ENCODE measurements at regions not wholly inside any gene's neighbourhood (a gene's known extent, or its start where the extent isn't known, plus 50 kb on each side); places are given as distances from the start of the nearest gene placed in this dataset.

DNA sequence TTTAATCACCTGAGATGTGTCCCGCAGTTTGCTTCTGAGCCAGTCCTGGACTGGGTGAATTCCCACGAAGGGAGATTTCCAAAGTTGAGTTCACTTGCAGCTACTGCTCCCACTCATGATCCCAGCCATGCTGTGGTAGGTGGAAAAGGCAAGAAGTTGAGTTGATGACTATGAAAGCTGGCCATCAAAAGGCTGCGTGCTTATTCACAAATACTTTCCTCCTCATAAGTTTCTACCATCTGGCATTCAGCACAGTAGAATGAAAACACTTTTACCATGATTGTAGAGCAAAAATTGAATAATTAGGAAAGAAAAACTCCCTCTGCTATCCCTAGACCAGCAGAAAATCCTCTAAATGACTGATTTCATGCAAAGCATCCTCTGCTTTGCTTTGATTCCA lies 281.8 kb downstream of the INHBA start:
- H3K27ac Mint-ChIP-seq (ENCODE audit: unreplicated experiment): no peak overlapping the region
- H3K4me1 Mint-ChIP-seq (ENCODE audit: low read depth): peaks cover 9% of the 10 kb centered on the region
- no peaks in the 10 kb centered on the region for H3K9me3 Mint-ChIP-seq (ENCODE audit: low read depth)
- no peak overlapping the region for H3K4me3 Mint-ChIP-seq (ENCODE audit: unreplicated experiment)
- H3K27me3 Mint-ChIP-seq (ENCODE audit: low read depth): no peaks in the 10 kb centered on the region
- H3K36me3 Mint-ChIP-seq (ENCODE audit: low read depth): no peaks in the 10 kb centered on the region
- no peak for DNase-seq (ENCODE audit: low spot score)
- no peak for TF ChIP-seq CTCF (IDR thresholded peaks at IDR 0.05)

GRCh38 chr7:41420421-41420820 lies 282.5 kb downstream of the INHBA start:
- no peaks in the 10 kb centered on the region for H3K36me3 Mint-ChIP-seq (ENCODE audit: low read depth)
- peaks cover 3% of the 10 kb centered on the region for H3K4me1 Mint-ChIP-seq (ENCODE audit: low read depth)
- no peak for DNase-seq (ENCODE audit: low spot score)
- no peak overlapping the region for H3K4me3 Mint-ChIP-seq (ENCODE audit: unreplicated experiment)
- H3K27me3 Mint-ChIP-seq (ENCODE audit: low read depth): no peaks in the 10 kb centered on the region
- H3K9me3 Mint-ChIP-seq (ENCODE audit: low read depth): no peaks in the 10 kb centered on the region
- H3K27ac Mint-ChIP-seq (ENCODE audit: unreplicated experiment): no peak overlapping the region
- no peak for TF ChIP-seq CTCF (IDR thresholded peaks at IDR 0.05)

- Mint-ChIP-seq H3K9me3 (ENCODE audit: low read depth) (peaks cover 5% of the 10 kb centered on the region), H3K27ac (ENCODE audit: unreplicated experiment) (no peak overlapping the region), H3K27me3 (ENCODE audit: low read depth) (no peaks in the 10 kb centered on the region), H3K36me3 (ENCODE audit: low read depth) (no peaks in the 10 kb centered on the region), H3K4me1 (ENCODE audit: low read depth) (no peaks in the 10 kb centered on the region), H3K4me3 (ENCODE audit: unreplicated experiment) (no peak overlapping the region)
- no peak for TF ChIP-seq CTCF (IDR thresholded peaks at IDR 0.05)
- DNase-seq (ENCODE audit: low spot score): no peak
Measured at GRCh38 chr7:41418337-41418736, 284.6 kb downstream of the INHBA start.

GRCh38 chr7:41416208-41416595 lies 286.7 kb downstream of the INHBA start:
- DNase-seq (ENCODE audit: low spot score): no peak
- no peak for TF ChIP-seq CTCF (IDR thresholded peaks at IDR 0.05)
- Mint-ChIP-seq H3K4me1 (ENCODE audit: low read depth) (no peaks in the 10 kb centered on the region), H3K27me3 (ENCODE audit: low read depth) (no peaks in the 10 kb centered on the region), H3K4me3 (ENCODE audit: unreplicated experiment) (no peak overlapping the region), H3K36me3 (ENCODE audit: low read depth) (peaks cover 4% of the 10 kb centered on the region), H3K27ac (ENCODE audit: unreplicated experiment) (no peak overlapping the region), H3K9me3 (ENCODE audit: low read depth) (peaks cover 16% of the 10 kb centered on the region)

DNA sequence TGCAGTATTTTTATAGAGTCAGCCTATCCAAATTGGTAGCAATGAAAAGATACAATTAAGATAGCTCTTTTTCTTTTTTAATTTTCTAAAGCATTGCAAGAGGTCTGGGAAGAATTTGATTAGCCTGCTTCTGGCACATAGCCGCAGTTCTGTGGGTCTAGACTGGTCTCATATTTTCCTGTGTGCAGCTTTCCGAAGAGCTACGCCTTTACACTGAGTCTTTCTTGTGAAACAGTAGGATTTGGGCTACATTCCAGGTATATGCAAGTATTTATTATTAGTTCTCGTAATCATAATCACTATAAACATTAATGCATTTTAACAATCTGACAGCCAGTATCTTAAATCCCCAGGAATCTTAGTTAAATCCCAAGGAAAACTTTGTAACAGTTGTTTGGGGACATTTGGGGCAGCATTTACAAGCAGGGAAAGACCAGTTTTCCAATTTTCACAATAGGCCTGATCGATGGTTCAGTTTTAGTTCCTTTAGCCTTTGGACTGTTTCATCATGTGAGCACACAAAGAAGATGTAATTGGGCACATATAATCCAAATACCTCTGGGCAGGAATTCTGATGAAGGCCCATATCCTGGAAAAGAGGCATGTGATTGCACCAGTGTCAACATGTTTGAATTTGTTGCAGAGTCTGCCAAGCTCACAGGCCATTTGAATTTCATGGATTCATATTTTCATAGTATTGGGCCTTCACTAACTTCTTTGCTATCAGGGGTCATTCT lies 287.3 kb downstream of the INHBA start:
- no peak for DNase-seq (ENCODE audit: low spot score)
- no peak for TF ChIP-seq CTCF (IDR thresholded peaks at IDR 0.05)
- no peak overlapping the region for H3K4me3 Mint-ChIP-seq (ENCODE audit: unreplicated experiment)
- H3K4me1 Mint-ChIP-seq (ENCODE audit: low read depth): no peaks in the 10 kb centered on the region
- H3K36me3 Mint-ChIP-seq (ENCODE audit: low read depth): peaks cover 4% of the 10 kb centered on the region
- H3K27ac Mint-ChIP-seq (ENCODE audit: unreplicated experiment): no peak overlapping the region
- H3K27me3 Mint-ChIP-seq (ENCODE audit: low read depth): no peaks in the 10 kb centered on the region
- peaks cover 16% of the 10 kb centered on the region for H3K9me3 Mint-ChIP-seq (ENCODE audit: low read depth)
